GM12892 (cell line): ENCODE measurements at regions not wholly inside any gene's neighbourhood (a gene's known extent, or its start where the extent isn't known, plus 50 kb on each side); places are given as distances from the start of the nearest gene placed in this dataset.

ENCODE experiments used
- POLR2A ChIP-seq: IDR thresholded peaks from 2 replicates; pipeline ENCODE4 v1.6.1; 2011; ENCODE audit warnings: low read depth, low read length, control low read depth
- POLR2AphosphoS5 ChIP-seq: IDR thresholded peaks from 2 replicates; pipeline ENCODE4 v1.6.1; 2011; ENCODE audit warnings: low read depth, low read length, control low read depth
- TAF1 ChIP-seq: IDR thresholded peaks from 2 replicates; pipeline ENCODE4 v1.6.1; 2011; ENCODE audit warnings: low read depth, mild to moderate bottlenecking, control low read depth, low read length, borderline replicate concordance

GRCh38 chr13:107976628-107977027, 238.7 kb downstream of the LIG4 start:
- TF ChIP-seq POLR2A, result no peak
- TF ChIP-seq TAF1, result no peak
- no peak for TF ChIP-seq POLR2AphosphoS5
